ENCODE measurements at regions not wholly inside any gene's neighbourhood (a gene's known extent, or its start where the extent isn't known, plus 50 kb on each side); places are given as distances from the start of the nearest gene placed in this dataset.

GRCh38 chr3:132987396-132987795 lies 50.8 kb upstream of the TMEM108 start:
- DNase-seq, result no peak
- Histone ChIP-seq H3K36me3 (ENCODE audit: control insufficient read depth, insufficient read depth, low read length) (no peaks in the 10 kb centered on the region), H3K79me1 (ENCODE audit: low read length) (no peaks in the 10 kb centered on the region), H2AK5ac (ENCODE audit: low read length) (no peak overlapping the region), H3K4me3 (ENCODE audit: low read length) (no peak overlapping the region), H3K27me3 (ENCODE audit: insufficient read depth, low read length, poor library complexity) (no peaks in the 10 kb centered on the region), H3K4me1 (ENCODE audit: control insufficient read depth, low read depth, low read length) (no peaks in the 10 kb centered on the region), H3K18ac (ENCODE audit: low read length) (no peak overlapping the region), H2BK5ac (ENCODE audit: low read length) (no peak overlapping the region), H3K56ac (ENCODE audit: low read length) (no peak overlapping the region), H3K23ac (ENCODE audit: low read length) (no peak overlapping the region), H3K4me2 (ENCODE audit: low read length) (no peak overlapping the region), H3K4ac (ENCODE audit: low read depth, low read length) (no peak overlapping the region), H2BK15ac (replicated peaks; ENCODE audit: low read depth) (no peak overlapping the region), H3K27ac (ENCODE audit: low read depth, low read length) (no peak overlapping the region), H4K5ac (ENCODE audit: low read length) (no peak overlapping the region), H3K79me2 (ENCODE audit: control insufficient read depth, insufficient read depth, low read length) (no peaks in the 10 kb centered on the region), H2BK120ac (ENCODE audit: low read depth, low read length) (no peak overlapping the region), H3K9ac (ENCODE audit: low read length) (no peak overlapping the region), H4K8ac (ENCODE audit: low read depth, low read length) (no peak overlapping the region)
- no CpG with 5 or more reads among the region's 4 CpGs for WGBS (ENCODE audit: extremely low coverage, insufficient coverage, low lambda C conversion rate)

GRCh38 chr3:132984181-132984580 lies 54.0 kb upstream of the TMEM108 start:
- Histone ChIP-seq H3K79me2 (ENCODE audit: control insufficient read depth, insufficient read depth, low read length) (no peaks in the 10 kb centered on the region), H3K9ac (ENCODE audit: low read length) (no peak overlapping the region), H3K4me3 (ENCODE audit: low read length) (no peak overlapping the region), H3K27ac (ENCODE audit: low read depth, low read length) (no peak overlapping the region), H3K79me1 (ENCODE audit: low read length) (no peaks in the 10 kb centered on the region), H2BK5ac (ENCODE audit: low read length) (no peak overlapping the region), H3K36me3 (ENCODE audit: control insufficient read depth, insufficient read depth, low read length) (no peaks in the 10 kb centered on the region), H2BK120ac (ENCODE audit: low read depth, low read length) (no peak overlapping the region), H4K8ac (ENCODE audit: low read depth, low read length) (no peak overlapping the region), H3K27me3 (ENCODE audit: insufficient read depth, low read length, poor library complexity) (no peaks in the 10 kb centered on the region), H2AK5ac (ENCODE audit: low read length) (no peak overlapping the region), H4K5ac (ENCODE audit: low read length) (no peak overlapping the region), H3K23ac (ENCODE audit: low read length) (no peak overlapping the region), H3K18ac (ENCODE audit: low read length) (no peak overlapping the region), H3K4me1 (ENCODE audit: control insufficient read depth, low read depth, low read length) (no peaks in the 10 kb centered on the region), H3K4ac (ENCODE audit: low read depth, low read length) (no peak overlapping the region), H3K56ac (ENCODE audit: low read length) (no peak overlapping the region), H3K4me2 (ENCODE audit: low read length) (no peak overlapping the region), H2BK15ac (replicated peaks; ENCODE audit: low read depth) (no peak overlapping the region)
- DNase-seq, result no peak
- no CpG with 5 or more reads among the region's 1 CpG for WGBS (ENCODE audit: extremely low coverage, insufficient coverage, low lambda C conversion rate)

- Histone ChIP-seq H3K56ac (ENCODE audit: low read length) (no peak overlapping the region), H3K9ac (ENCODE audit: low read length) (no peak overlapping the region), H3K36me3 (ENCODE audit: control insufficient read depth, insufficient read depth, low read length) (no peaks in the 10 kb centered on the region), H3K4me3 (ENCODE audit: low read length) (no peak overlapping the region), H3K27me3 (ENCODE audit: insufficient read depth, low read length, poor library complexity) (no peaks in the 10 kb centered on the region), H3K23ac (ENCODE audit: low read length) (no peak overlapping the region), H4K8ac (ENCODE audit: low read depth, low read length) (no peak overlapping the region), H3K79me2 (ENCODE audit: control insufficient read depth, insufficient read depth, low read length) (no peaks in the 10 kb centered on the region), H3K79me1 (ENCODE audit: low read length) (no peaks in the 10 kb centered on the region), H3K27ac (ENCODE audit: low read depth, low read length) (no peak overlapping the region), H3K4ac (ENCODE audit: low read depth, low read length) (no peak overlapping the region), H2BK15ac (replicated peaks; ENCODE audit: low read depth) (no peak overlapping the region), H2BK5ac (ENCODE audit: low read length) (no peak overlapping the region), H3K4me2 (ENCODE audit: low read length) (no peak overlapping the region), H2AK5ac (ENCODE audit: low read length) (no peak overlapping the region), H2BK120ac (ENCODE audit: low read depth, low read length) (no peak overlapping the region), H4K5ac (ENCODE audit: low read length) (no peak overlapping the region), H3K18ac (ENCODE audit: low read length) (no peak overlapping the region), H3K4me1 (ENCODE audit: control insufficient read depth, low read depth, low read length) (no peaks in the 10 kb centered on the region)
- no peak for DNase-seq
- WGBS (ENCODE audit: extremely low coverage, insufficient coverage, low lambda C conversion rate), result no CpG with 5 or more reads among the region's 1 CpG
These were observed 54.9 kb upstream of the TMEM108 start for GRCh38 chr3:132983143-132983770.

GRCh38 chr3:132981719-132982118 lies 56.5 kb upstream of the TMEM108 start:
- Histone ChIP-seq H3K4ac (ENCODE audit: low read depth, low read length) (no peak overlapping the region), H3K9ac (ENCODE audit: low read length) (no peak overlapping the region), H2AK5ac (ENCODE audit: low read length) (no peak overlapping the region), H3K4me3 (ENCODE audit: low read length) (no peak overlapping the region), H2BK5ac (ENCODE audit: low read length) (no peak overlapping the region), H3K27ac (ENCODE audit: low read depth, low read length) (no peak overlapping the region), H3K56ac (ENCODE audit: low read length) (no peak overlapping the region), H3K4me2 (ENCODE audit: low read length) (no peak overlapping the region), H3K79me2 (ENCODE audit: control insufficient read depth, insufficient read depth, low read length) (no peaks in the 10 kb centered on the region), H3K23ac (ENCODE audit: low read length) (no peak overlapping the region), H3K4me1 (ENCODE audit: control insufficient read depth, low read depth, low read length) (no peaks in the 10 kb centered on the region), H3K18ac (ENCODE audit: low read length) (no peak overlapping the region), H4K5ac (ENCODE audit: low read length) (no peak overlapping the region), H3K36me3 (ENCODE audit: control insufficient read depth, insufficient read depth, low read length) (no peaks in the 10 kb centered on the region), H3K79me1 (ENCODE audit: low read length) (no peaks in the 10 kb centered on the region), H2BK120ac (ENCODE audit: low read depth, low read length) (no peak overlapping the region), H3K27me3 (ENCODE audit: insufficient read depth, low read length, poor library complexity) (no peaks in the 10 kb centered on the region), H2BK15ac (replicated peaks; ENCODE audit: low read depth) (no peak overlapping the region), H4K8ac (ENCODE audit: low read depth, low read length) (no peak overlapping the region)
- DNase-seq, result no peak
- WGBS (ENCODE audit: extremely low coverage, insufficient coverage, low lambda C conversion rate), result no CpG with 5 or more reads among the region's 1 CpG

GRCh38 chr3:132980102-132980501 lies 58.1 kb upstream of the TMEM108 start:
- H2AK5ac ChIP-seq (ENCODE audit: low read length), result no peak overlapping the region
- no peaks in the 10 kb centered on the region for H3K27me3 ChIP-seq (ENCODE audit: insufficient read depth, low read length, poor library complexity)
- no peak overlapping the region for H3K23ac ChIP-seq (ENCODE audit: low read length)
- H3K79me1 ChIP-seq (ENCODE audit: low read length), result no peaks in the 10 kb centered on the region
- H4K5ac ChIP-seq (ENCODE audit: low read length), result no peak overlapping the region
- H3K36me3 ChIP-seq (ENCODE audit: control insufficient read depth, insufficient read depth, low read length), result no peaks in the 10 kb centered on the region
- H2BK15ac ChIP-seq (replicated peaks; ENCODE audit: low read depth), result no peak overlapping the region
- H3K4ac ChIP-seq (ENCODE audit: low read depth, low read length), result no peak overlapping the region
- H4K8ac ChIP-seq (ENCODE audit: low read depth, low read length), result no peak overlapping the region
- no peak overlapping the region for H3K27ac ChIP-seq (ENCODE audit: low read depth, low read length)
- no peak overlapping the region for H3K4me3 ChIP-seq (ENCODE audit: low read length)
- DNase-seq, result no peak
- H3K18ac ChIP-seq (ENCODE audit: low read length), result no peak overlapping the region
- H3K56ac ChIP-seq (ENCODE audit: low read length), result no peak overlapping the region
- H3K79me2 ChIP-seq (ENCODE audit: control insufficient read depth, insufficient read depth, low read length), result no peaks in the 10 kb centered on the region
- H2BK120ac ChIP-seq (ENCODE audit: low read depth, low read length), result no peak overlapping the region
- no peak overlapping the region for H2BK5ac ChIP-seq (ENCODE audit: low read length)
- no peak overlapping the region for H3K4me2 ChIP-seq (ENCODE audit: low read length)
- WGBS (ENCODE audit: extremely low coverage, insufficient coverage, low lambda C conversion rate), result no CpG with 5 or more reads among the region's 2 CpGs
- H3K9ac ChIP-seq (ENCODE audit: low read length), result no peak overlapping the region
- H3K4me1 ChIP-seq (ENCODE audit: control insufficient read depth, low read depth, low read length), result no peaks in the 10 kb centered on the region

GRCh38 chr3:132979606-132980005 lies 58.6 kb upstream of the TMEM108 start:
- no peak for DNase-seq
- Histone ChIP-seq H3K79me2 (ENCODE audit: control insufficient read depth, insufficient read depth, low read length) (no peaks in the 10 kb centered on the region), H3K27ac (ENCODE audit: low read depth, low read length) (no peak overlapping the region), H2AK5ac (ENCODE audit: low read length) (no peak overlapping the region), H2BK15ac (replicated peaks; ENCODE audit: low read depth) (no peak overlapping the region), H3K79me1 (ENCODE audit: low read length) (no peaks in the 10 kb centered on the region), H2BK5ac (ENCODE audit: low read length) (no peak overlapping the region), H3K4me3 (ENCODE audit: low read length) (no peak overlapping the region), H4K5ac (ENCODE audit: low read length) (no peak overlapping the region), H3K9ac (ENCODE audit: low read length) (no peak overlapping the region), H3K4me1 (ENCODE audit: control insufficient read depth, low read depth, low read length) (no peaks in the 10 kb centered on the region), H3K4ac (ENCODE audit: low read depth, low read length) (no peak overlapping the region), H3K56ac (ENCODE audit: low read length) (no peak overlapping the region), H3K18ac (ENCODE audit: low read length) (no peak overlapping the region), H3K23ac (ENCODE audit: low read length) (no peak overlapping the region), H3K27me3 (ENCODE audit: insufficient read depth, low read length, poor library complexity) (no peaks in the 10 kb centered on the region), H3K36me3 (ENCODE audit: control insufficient read depth, insufficient read depth, low read length) (no peaks in the 10 kb centered on the region), H2BK120ac (ENCODE audit: low read depth, low read length) (no peak overlapping the region), H4K8ac (ENCODE audit: low read depth, low read length) (no peak overlapping the region), H3K4me2 (ENCODE audit: low read length) (no peak overlapping the region)
- WGBS (ENCODE audit: extremely low coverage, insufficient coverage, low lambda C conversion rate), result no CpG with 5 or more reads among the region's 1 CpG
